Ectodermal cell (in vitro differentiated cells): ENCODE measurements at regions not wholly inside any gene's neighbourhood (a gene's known extent, or its start where the extent isn't known, plus 50 kb on each side); places are given as distances from the start of the nearest gene placed in this dataset.

Experiments used
- H3K27ac ChIP-seq: 2 replicates; pipeline ENCODE4 v1.7.0; 2013; ENCODE audit warnings: mild to moderate bottlenecking, low read depth, low read length; ENCODE audit not compliant: insufficient read depth, poor library complexity, severe bottlenecking
- H3K27me3 ChIP-seq: 2 replicates; pipeline ENCODE4 v1.7.0; 2013; ENCODE audit warnings: mild to moderate bottlenecking, low read length; ENCODE audit not compliant: insufficient read depth, control insufficient read depth, poor library complexity, severe bottlenecking
- H3K36me3 ChIP-seq: one replicate; pipeline ENCODE4 v1.7.0; 2013; ENCODE audit warnings: low read length; ENCODE audit not compliant: control insufficient read depth, insufficient read depth
- H3K4me1 ChIP-seq: one replicate; pipeline ENCODE4 v1.7.0; 2013; ENCODE audit warnings: low read length; ENCODE audit not compliant: control insufficient read depth, insufficient read depth
- H3K4me3 ChIP-seq: 2 replicates; pipeline ENCODE4 v1.7.0; 2013; ENCODE audit warnings: low read depth, low read length, control low read depth; ENCODE audit not compliant: insufficient read depth
- H3K9me3 ChIP-seq: 2 replicates; pipeline ENCODE4 v1.7.0; 2013; ENCODE audit warnings: mild to moderate bottlenecking, low read length, moderate library complexity; ENCODE audit not compliant: control insufficient read depth
- WGBS, 2 experiments: methylation state at CpG; one replicate each; pipeline ENCODE4 v1.1.7; 2013; ENCODE audit warnings: missing lambda C conversion rate in 2 of 2; 5-methylcytosine and 5-hydroxymethylcytosine counted together

GRCh38 chr5:2007878-2008501, 125.3 kb upstream of the IRX4 start:
- H3K9me3 ChIP-seq, result no peaks in the 10 kb centered on the region
- H3K4me3 ChIP-seq, result no peak overlapping the region
- WGBS, 2 experiments, result 74 to 75% methylated on average over 34 to 35 of the region's 35 CpGs
- no peak overlapping the region for H3K27ac ChIP-seq
- no peaks in the 10 kb centered on the region for H3K27me3 ChIP-seq
- H3K36me3 ChIP-seq, result no peaks in the 10 kb centered on the region
- H3K4me1 ChIP-seq, result no peaks in the 10 kb centered on the region

- no peak overlapping the region for H3K4me3 ChIP-seq
- no peaks in the 10 kb centered on the region for H3K4me1 ChIP-seq
- no peaks in the 10 kb centered on the region for H3K9me3 ChIP-seq
- WGBS, 2 experiments, result 88 to 91% methylated on average over 24 of the region's 24 CpGs
- no peaks in the 10 kb centered on the region for H3K36me3 ChIP-seq
- no peaks in the 10 kb centered on the region for H3K27me3 ChIP-seq
- H3K27ac ChIP-seq, result no peak overlapping the region
These were observed 124.8 kb upstream of the IRX4 start for GRCh38 chr5:2007496-2007877.

GRCh38 chr5:2006971-2007291, 124.2 kb upstream of the IRX4 start:
- no peaks in the 10 kb centered on the region for H3K27me3 ChIP-seq
- WGBS, 2 experiments, result 94 to 96% methylated on average over 14 of the region's 14 CpGs
- no peaks in the 10 kb centered on the region for H3K36me3 ChIP-seq
- no peaks in the 10 kb centered on the region for H3K4me1 ChIP-seq
- no peaks in the 10 kb centered on the region for H3K9me3 ChIP-seq
- H3K27ac ChIP-seq, result no peak overlapping the region
- no peak overlapping the region for H3K4me3 ChIP-seq

- Histone ChIP-seq H3K36me3 (no peaks in the 10 kb centered on the region), H3K4me1 (no peaks in the 10 kb centered on the region), H3K9me3 (no peaks in the 10 kb centered on the region), H3K27ac (no peak overlapping the region), H3K4me3 (no peak overlapping the region), H3K27me3 (no peaks in the 10 kb centered on the region)
- 92% methylated on average over 24 of the region's 24 CpGs for WGBS, 2 experiments
These were observed 123.7 kb upstream of the IRX4 start for GRCh38 chr5:2006193-2006970.

- Histone ChIP-seq H3K36me3 (no peaks in the 10 kb centered on the region), H3K4me1 (no peaks in the 10 kb centered on the region), H3K27ac (no peak overlapping the region), H3K4me3 (no peak overlapping the region), H3K9me3 (no peaks in the 10 kb centered on the region), H3K27me3 (no peaks in the 10 kb centered on the region)
- whole genome bisulfite sequencing, 2 experiments, result 88 to 89% methylated on average over 35 of the region's 35 CpGs
These were observed 122.6 kb upstream of the IRX4 start for GRCh38 chr5:2005101-2006041.

- no peaks in the 10 kb centered on the region for H3K4me1 ChIP-seq
- no peaks in the 10 kb centered on the region for H3K27me3 ChIP-seq
- no peaks in the 10 kb centered on the region for H3K36me3 ChIP-seq
- WGBS, 2 experiments, result 89% methylated on average over 20 of the region's 20 CpGs
- H3K27ac ChIP-seq, result no peak overlapping the region
- H3K9me3 ChIP-seq, result no peaks in the 10 kb centered on the region
- no peak overlapping the region for H3K4me3 ChIP-seq
These were observed 121.1 kb upstream of the IRX4 start for GRCh38 chr5:2003690-2004365.

GRCh38 chr5:2003206-2003605, 120.5 kb upstream of the IRX4 start:
- Histone ChIP-seq H3K4me1 (no peaks in the 10 kb centered on the region), H3K27me3 (no peaks in the 10 kb centered on the region), H3K9me3 (no peaks in the 10 kb centered on the region), H3K27ac (no peak overlapping the region), H3K36me3 (no peaks in the 10 kb centered on the region), H3K4me3 (no peak overlapping the region)
- WGBS, 2 experiments, result 88 to 92% methylated on average over 10 of the region's 10 CpGs

- Histone ChIP-seq H3K9me3 (no peaks in the 10 kb centered on the region), H3K36me3 (no peaks in the 10 kb centered on the region), H3K27me3 (no peaks in the 10 kb centered on the region), H3K4me3 (no peak overlapping the region), H3K4me1 (no peaks in the 10 kb centered on the region), H3K27ac (no peak overlapping the region)
- WGBS, 2 experiments, result 79 to 80% methylated on average over 12 of the region's 12 CpGs
These were observed 118.6 kb upstream of the IRX4 start for GRCh38 chr5:2001300-2001699.

GRCh38 chr5:2000591-2000990, 117.9 kb upstream of the IRX4 start:
- no peak overlapping the region for H3K4me3 ChIP-seq
- H3K4me1 ChIP-seq, result no peaks in the 10 kb centered on the region
- no peaks in the 10 kb centered on the region for H3K9me3 ChIP-seq
- H3K27ac ChIP-seq, result no peak overlapping the region
- H3K36me3 ChIP-seq, result no peaks in the 10 kb centered on the region
- no peaks in the 10 kb centered on the region for H3K27me3 ChIP-seq
- WGBS, 2 experiments, result 91 to 94% methylated on average over 12 of the region's 12 CpGs

- no peak overlapping the region for H3K27ac ChIP-seq
- no peak overlapping the region for H3K4me3 ChIP-seq
- WGBS, 2 experiments, result 86 to 89% methylated on average over 6 of the region's 6 CpGs
- no peaks in the 10 kb centered on the region for H3K36me3 ChIP-seq
- no peaks in the 10 kb centered on the region for H3K9me3 ChIP-seq
- no peaks in the 10 kb centered on the region for H3K27me3 ChIP-seq
- no peaks in the 10 kb centered on the region for H3K4me1 ChIP-seq
These were observed 117.1 kb upstream of the IRX4 start for GRCh38 chr5:1999794-2000193.
